OCI-M2 (cell line): ENCODE measurements at regions not wholly inside any gene's neighbourhood (a gene's known extent, or its start where the extent isn't known, plus 50 kb on each side); places are given as distances from the start of the nearest gene placed in this dataset.
"Not testable (repeated sequence)": the region's sequence is repeated elsewhere in the genome, so short reads cannot be mapped to it uniquely, and the experiment has no call there.

Experiments
- DNase-seq: peaks from one replicate; lab custom pipeline; 2025; ENCODE audit not compliant: unreplicated experiment; lab: John Stamatoyannopoulos, UW

DNA sequence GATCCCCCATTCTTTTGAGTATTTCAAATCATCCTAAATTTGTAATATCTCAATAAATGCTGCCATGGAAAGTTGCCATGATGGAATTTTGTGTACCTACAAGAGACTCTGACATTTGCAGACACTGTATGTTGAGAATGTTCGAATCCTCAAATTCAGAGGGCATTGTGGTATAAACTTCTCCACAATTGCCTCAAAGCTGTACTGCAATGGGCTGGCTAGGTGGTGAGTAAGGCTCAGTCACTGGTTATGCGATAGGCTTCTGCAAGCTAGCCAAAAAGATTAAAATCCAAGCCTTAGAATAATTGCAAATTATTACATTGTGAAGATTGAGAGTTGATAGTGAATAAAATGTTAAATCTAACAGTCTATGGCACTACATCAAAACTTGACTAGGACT is 130.2 kb upstream of the CEP162 start:
- DNase-seq = no peak

DNA sequence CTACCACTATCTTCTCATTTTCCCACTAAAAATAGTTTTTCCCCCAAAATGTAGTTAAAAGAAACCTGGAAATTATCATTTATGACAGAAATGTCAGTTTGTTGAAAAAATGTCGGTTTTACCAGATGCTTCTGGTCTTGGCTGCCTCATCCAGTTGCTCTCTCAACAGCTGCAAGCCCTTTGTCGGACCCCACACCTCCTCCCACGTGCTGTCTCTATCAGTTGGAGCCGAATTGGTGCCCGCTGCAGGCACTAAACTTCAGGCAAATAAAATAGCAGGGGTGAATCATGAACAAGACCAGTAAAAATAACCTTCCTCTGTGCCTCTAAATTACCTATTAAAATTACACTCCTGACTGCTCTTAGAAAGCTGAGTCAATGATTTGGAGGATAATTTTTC is 129.5 kb upstream of the CEP162 start:
- no peak for DNase-seq

DNA sequence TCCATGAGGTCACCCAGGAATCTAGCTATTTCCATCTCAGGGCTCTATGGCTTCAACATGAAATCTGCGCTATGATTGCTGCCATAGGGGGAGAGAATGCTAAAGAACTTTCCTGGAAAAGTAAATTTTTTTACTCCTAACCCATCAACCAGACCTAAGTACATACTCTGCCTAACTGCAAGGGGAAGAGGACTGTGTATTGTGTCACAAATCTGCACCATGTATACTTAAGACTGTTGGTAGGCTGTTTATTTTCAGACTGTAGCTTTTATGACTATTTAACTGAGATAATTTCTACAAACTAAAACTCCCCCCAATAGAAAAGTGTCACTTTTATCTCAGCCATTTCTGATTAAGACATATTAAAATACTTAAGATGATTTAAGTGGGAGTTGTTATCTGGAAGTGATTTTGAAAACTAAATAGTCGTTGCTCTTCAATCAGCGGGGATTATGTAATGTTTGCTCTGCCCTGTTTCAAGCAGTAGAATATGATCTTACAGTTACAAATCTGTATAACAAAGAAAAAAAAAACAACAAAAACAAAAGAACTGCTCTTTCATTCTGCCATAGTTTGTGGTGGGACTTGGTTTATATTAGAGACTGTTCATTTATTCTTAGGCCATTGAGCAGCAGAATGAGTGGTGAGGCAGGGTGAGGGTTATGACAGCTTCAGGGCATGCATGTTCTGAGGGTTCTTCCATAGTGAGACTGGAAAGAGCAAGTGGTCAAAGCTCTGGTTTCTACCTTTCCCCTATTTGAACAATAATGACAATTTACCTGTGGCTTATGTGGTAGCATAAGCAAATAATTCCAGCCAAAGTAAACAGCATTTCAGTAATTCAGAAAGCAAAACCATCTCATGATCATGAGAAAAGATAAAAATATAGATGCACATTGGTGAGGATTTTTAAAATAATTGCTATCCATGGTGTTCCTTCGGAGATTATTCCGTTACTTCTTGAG is 126.3 kb upstream of the CEP162 start:
- DNase-seq = no peak

DNA sequence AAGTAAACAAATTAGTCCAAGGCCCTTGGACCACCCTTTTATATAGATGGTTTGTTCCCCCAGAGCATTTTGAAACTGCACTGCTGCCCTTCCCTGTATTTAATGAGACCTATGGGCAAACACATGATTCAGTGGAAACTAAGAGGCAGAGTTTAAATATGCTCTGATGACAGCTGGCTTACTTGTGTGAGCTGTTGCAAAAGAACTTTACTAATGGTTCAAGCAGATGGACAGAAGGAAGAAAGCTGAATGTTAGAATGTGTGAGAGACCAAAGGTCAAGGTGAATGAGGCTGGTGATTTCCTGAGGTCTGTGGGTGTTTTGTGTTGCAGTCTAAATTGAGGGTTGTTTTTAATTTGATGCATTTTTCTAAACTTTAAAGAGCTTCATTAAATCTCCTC is 123.0 kb upstream of the CEP162 start:
- DNase-seq = no peak

DNA sequence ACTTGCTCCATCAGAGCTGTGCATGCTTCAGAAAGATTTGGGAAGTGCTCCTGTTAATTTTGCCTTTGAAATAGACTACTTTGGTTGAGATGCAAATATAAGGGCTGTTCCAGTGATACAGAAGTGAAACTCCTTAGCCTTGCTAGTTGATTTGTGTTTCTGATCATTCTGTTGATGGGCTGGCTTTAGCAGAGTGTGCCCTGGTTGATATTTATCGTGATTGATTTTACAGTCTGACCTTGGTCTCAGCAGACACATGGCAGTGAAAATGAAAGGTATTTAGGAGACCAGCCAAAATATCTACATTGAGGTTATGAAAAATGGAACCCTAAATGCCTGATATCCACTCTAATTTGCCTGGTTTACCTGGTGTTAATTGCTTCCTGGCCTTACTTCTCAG is 122.1 kb upstream of the CEP162 start:
- DNase-seq = no peak

DNA sequence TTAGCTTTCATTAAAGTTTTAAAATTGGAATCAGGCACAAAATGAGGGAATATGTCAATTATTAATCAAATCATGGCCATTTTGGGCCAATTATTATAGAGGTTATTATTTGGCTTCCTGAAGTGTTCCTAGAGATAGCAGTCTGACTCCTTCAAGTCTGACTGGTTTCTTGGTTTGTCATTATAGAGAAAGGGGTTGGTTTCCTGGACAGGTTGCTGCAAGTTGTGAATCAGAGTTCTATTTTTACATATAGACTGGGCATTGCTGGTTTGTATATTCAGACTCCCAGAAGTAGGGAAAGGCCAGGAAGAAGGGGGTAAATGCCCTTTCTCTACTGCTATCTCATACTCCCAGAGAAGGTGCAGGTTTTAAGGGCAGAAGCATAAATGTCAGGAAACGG is 121.4 kb upstream of the CEP162 start:
- no peak for DNase-seq

DNA sequence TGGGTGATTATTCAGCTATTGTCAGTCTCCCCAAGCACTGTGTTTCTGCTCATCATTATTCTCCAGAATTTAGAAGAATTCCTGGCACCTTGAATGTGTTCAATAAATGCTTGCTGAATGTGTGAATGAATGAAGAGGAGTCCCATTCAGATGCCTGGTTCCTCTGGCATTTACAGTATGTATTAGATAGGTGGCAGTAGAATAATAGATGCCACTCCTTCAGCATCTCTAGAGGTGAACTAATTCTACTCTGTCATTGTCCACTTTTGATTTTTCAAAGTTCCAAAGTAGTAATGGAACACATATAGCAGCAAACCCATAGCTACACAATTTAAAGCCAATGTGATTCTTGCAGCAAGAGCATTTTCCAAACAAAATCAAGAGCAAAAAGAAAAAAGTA is 118.9 kb upstream of the CEP162 start:
- no peak for DNase-seq

DNA sequence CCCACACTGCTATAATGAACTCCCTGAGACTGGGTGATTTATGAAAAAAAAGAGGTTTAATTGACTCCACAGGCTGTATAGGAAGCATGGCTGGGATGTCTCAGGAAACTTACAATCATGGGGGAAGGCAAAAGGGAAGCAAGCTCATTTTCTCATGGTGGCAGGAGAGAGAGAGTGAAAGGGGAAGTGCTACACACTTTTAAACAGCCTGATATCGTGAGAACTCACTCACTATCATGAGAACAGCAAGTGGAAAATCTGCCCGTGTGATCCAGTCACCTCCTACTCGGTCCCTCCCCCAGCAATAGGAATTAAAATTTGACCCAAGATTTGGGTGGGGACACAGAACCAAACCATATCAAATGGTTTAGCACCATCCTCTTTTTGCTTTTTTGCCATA is 116.6 kb upstream of the CEP162 start:
- no peak for DNase-seq

DNA sequence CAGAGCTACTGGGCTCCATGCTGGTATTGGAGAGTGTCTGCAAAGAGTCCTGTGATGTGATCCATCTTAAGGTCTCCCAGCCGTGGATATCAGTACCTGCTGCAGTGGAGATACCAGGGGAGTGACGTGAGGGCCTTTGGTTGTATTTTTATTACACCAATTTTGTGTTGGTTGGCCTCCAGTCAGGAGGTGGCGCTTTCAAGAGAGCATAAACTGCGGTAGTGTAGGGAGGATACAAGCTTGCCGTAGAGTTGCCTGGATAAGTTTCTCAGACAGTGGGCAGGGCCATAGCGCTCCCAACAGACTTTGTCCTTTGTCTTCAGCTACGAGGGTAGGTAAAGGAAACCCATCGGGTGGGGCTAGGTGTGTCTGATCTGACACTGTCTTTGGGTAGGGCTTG is 113.0 kb upstream of the CEP162 start:
- DNase-seq = no peak

DNA sequence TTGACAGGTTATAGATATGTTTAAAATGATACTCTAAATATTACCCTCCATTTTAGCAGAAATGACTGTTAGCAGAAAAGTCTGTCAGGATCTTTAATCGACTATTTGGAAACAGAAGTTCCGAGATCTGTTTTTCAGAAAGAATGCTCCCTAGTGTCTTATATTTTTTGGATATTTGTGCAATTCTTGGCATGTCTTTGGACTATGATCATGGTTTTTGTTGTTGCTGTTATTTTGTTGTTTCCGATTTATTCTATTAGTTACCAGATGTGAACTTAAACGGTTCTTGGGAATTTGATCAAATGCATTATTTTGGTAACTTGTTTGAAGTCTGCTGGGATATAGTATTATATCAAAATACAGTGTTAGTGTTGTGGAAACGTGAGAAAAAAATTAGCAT is 106.4 kb upstream of the CEP162 start:
- DNase-seq = no peak

DNA sequence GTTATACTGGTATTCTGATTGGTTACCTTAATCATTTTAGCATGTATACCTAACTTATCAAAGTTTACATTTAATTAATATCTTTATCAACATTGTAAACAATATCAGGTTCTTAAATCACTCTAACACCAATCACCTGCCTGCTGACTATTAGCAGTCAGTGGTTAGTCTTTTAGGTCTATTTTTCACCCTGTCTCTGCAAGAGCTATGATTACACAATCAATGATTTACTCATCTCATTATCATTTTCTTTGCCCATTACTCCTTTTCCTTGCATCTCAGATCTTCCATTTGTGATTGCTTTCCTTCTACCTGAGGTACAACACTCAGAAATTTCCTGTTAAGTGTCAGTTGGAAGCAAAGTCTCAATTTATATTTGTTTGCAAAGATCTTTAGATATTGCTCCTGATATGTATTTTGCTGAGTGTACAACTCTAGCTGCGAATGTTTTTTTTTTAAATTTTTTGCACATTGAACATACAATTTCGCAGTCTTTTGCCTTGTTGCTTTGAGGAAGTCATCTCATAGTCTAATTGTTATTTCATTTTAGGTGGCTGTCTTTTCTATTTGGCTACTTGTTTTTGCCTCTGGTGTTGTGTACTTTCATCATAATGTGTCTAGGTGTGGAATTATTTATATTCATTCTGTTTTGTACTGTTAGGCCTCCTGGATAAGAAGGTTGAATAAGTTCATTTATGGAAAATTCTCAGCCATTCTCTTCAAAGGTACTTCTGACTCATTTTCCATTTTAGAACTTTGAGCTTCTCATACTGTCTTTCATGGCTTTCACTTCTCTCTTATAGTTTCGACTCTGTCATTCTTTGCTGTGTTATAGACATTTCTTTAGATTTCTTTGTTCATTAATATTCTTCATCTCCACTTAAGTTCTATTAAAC is 104.9 kb upstream of the CEP162 start:
- DNase-seq = no peak

DNA sequence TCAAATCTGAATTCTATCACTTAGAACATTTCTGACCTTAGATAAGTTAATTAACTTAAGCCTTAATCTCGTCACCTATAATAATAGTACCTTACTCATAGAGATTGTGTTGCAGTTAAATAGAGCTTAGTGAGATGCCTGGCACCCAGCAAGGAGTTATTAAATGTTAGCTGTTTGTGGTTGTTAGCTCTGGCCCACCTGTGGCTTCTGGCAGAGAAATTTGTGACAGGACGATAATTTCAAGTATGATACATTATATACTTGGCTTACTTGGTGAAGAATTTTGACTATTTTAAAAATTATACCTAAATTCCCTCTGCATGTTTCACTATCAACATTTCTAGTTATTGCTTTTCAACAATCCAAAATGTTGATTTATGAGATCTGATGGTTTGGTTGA is 102.9 kb upstream of the CEP162 start:
- DNase-seq = no peak

DNA sequence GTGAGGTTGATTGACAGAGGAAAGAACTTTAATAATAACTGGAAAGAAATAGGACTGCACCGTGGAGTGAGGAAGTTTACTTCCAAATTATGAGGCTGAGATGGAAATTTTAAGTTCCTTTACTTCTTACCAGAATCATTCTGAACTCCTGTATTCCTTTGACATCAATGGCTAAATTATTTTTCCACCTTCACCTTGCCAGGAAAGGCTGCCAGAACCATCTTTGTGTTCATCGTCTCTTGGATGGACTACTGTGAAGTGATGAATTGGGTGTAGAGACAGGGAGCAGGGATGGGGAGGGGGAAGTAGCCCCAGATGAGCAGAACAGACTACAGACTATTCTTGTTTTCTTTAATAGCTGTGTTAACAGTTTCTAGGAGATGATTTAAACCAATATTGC is 102.1 kb upstream of the CEP162 start:
- no peak for DNase-seq

DNA sequence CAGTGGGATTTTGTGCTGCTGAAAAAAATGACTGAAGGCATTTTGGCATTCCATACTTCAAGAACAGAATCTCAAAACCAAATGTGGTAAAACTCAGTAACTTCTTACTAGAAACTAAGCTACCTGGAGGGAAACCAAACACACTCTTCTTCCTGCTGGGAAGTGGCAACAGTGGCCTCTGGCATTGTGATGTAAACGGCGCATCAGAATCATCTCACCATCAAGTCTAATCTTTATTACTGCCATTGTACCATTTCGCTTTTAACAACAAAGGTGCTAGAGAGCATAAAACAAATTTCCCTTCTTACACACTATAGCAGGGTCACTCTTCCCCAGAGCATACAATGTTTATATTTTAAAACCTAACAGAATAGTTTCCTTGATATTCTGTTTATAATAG is 101.6 kb upstream of the CEP162 start:
- no peak for DNase-seq

DNA sequence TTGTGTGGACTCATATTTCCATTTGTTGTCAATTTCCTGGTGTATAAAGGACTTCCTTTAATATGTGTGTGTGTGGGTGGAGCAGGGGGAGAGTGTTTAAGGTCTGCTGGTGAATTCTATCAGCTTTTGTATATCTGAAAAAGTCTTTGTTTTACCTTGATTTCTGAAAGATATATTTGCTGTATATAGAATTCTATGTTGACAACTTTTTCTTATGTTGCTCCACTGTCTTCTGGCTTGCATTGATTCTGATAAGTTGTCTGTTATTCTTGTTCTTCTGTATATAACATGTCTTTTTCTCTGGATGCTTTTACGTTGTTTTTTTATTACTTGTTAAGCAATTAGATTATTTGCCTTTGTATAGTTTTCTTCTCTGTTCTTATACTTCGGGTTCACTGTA is 90.0 kb upstream of the CEP162 start:
- DNase-seq = no peak

DNA sequence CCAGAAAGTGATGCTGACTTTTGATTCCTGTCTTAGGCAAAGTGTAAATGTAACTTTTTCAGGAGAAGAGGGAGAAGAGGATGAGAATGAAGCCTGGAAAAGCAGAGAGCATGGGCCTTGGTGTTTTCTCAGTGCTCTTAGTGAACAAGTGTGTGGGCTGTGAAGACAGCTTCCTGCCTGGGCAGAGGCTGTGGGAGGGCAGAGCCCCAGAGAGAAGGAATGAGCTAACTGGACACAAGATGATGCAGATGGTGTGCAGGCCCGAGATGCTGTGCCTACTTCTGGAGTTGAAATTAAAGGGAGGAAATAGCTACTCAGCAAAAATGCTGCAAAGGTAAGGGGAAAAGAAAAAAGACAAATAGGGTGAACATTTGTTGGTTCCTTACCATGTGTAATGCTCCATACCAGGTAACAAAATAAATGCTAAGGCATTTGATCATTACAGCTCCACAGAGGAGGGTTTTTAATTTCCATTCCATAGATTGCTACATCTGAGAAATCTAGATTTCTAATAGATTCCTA is 87.0 kb upstream of the CEP162 start:
- DNase-seq = no peak

DNA sequence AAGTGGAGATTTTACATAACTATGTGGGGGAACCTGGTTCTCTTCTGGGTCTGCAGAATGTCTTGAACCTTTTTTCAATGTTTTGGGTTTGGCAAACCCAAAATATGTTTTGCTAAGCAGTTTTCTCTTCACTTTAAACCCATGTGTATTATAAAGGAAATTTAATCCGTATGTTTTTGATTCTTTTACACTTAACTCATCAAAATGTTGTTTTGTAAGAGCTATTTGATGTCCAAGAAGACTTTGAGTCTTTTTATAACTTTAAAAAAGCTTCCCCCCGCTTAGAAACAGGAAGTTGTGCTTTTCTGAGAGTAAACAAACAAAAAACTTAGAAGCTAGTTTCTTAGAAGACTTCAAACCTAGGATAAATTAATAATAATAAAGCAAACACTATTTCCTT is 81.9 kb upstream of the CEP162 start:
- no peak for DNase-seq

DNA sequence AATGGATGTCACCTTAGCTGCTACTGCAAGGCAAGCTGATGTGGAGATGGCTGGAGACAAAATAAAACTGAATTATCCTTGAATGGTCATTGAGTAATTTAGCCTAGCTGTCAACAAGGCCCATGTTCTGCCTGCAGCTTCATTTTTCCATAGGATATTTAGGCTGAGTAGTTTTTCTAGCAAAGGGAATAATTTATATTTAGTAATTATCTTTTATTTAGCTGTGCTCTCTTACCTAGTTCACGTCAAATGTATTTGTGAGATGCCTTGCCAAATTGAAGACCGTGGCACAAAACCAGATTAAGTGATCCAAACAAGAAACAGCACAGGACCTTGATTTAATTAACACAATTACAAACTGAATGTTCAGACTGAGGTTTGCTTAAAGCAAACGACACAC is 77.4 kb upstream of the CEP162 start:
- DNase-seq = no peak

DNA sequence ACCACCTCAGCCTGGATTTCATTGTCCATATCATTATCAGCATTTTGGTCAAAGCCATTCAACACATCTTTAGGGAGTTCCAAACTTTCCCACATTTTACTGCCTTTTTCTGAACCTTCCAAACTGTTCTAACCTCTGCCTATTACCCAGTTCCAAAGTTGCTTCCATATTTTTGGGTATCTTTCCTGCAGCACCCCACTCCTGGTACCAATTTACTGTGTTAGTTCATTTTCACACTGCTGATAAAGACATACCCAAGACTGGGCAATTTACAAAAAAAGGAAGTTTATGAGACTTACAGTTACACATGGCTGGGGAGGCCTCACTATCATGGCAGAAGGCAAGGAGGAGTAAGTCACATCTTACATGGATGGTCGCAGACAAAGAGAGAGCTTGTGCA is 63.6 kb upstream of the CEP162 start:
- not testable (repeated sequence) for DNase-seq

DNA sequence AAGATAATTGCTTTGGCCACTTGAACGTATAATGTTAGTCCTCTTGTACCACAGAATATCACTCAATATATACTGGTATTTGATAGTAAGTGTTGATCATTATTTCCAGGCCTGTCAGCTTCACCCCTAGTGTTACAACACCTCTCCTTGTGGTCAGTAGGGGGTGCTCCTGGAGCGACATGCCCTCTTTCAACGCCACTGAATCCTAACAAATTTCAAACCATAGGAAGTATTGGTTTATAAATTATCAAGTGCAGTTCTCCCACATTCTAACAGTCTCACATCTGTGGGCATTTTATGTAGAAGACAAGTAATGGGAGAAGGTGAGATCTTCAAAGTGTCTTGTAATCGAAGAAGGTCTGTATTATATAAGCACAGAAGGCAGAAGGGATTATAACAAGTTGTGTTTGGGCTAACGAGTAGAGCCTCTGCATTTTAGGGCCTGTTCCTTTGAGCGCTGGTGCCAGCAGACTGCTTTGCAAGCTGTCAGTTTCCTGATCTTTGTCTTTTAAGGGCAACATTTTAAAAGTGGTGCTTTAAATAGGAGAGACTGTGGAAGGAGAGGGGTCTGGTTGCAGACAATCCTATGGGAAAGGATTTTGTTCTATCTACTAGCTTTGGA is 57.1 kb upstream of the CEP162 start:
- DNase-seq = no peak

DNA sequence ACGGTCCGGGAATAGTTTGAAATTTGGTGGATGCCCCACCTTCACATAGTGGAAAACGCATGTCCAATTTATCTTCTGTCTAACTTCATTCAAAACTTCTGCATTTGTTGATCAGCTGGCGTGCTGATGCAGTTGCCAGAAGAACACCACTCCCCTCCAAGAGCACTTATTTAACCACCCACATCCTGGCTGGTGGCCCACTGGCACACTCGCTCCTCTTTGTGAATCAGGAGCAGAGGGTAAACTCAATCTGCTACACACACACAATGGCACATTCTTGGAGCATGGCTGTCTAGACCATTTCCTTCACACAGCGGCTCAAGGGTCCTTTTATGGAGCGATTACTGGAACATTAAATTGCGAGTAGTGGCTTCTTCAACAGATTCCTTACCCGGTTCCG is 55.1 kb upstream of the CEP162 start:
- no peak for DNase-seq
